ENCODE measurements at regions not wholly inside any gene's neighbourhood (a gene's known extent, or its start where the extent isn't known, plus 50 kb on each side); places are given as distances from the start of the nearest gene placed in this dataset.

GRCh38 chr4:125891597-125892258, 577.0 kb downstream of the FAT4 start:
- TF ChIP-seq CTCF (IDR thresholded peaks at IDR 0.05) = no peak
- no peak for TF ChIP-seq POLR2A (IDR thresholded peaks at IDR 0.05)

Measured in lower leg skin (tissue), 3 donors.